GM12878 (cell line): ENCODE measurements at regions not wholly inside any gene's neighbourhood (a gene's known extent, or its start where the extent isn't known, plus 50 kb on each side); places are given as distances from the start of the nearest gene placed in this dataset.

ENCODE experiments used
- ATAC-seq: fragments of 200-7000 bp; cut with Tn5 transposase; 3 replicates; pipeline ENCODE4 v1.9.1; 2020; ENCODE audit warnings: mild to moderate bottlenecking, moderate library complexity
- BruUV-seq: library from RNA; stranded (reverse); fragments of 400-500 nt; replicated peaks from 2 replicates; lab custom pipeline; 2021; lab: Mats Ljungman, UMichigan
- CTCF ChIA-PET: fragments of 300-600 bp; sonication (Branson Sonifier 250); formaldehyde crosslinking; extraction: SDS; loops from one replicate; lab custom pipeline; 2021; ENCODE audit warnings: inconsistent platforms; lab: Yijun Ruan, JAX
- POLR2A ChIA-PET: fragments of 350-600 bp; formaldehyde crosslinking; extraction: SDS; loops from one replicate; lab custom pipeline; 2021; ENCODE audit warnings: inconsistent platforms; lab: Charles Lee
- RAD21 ChIA-PET: fragments of 300-600 bp; sonication (Branson Sonifier 250); formaldehyde crosslinking; loops from one replicate; lab custom pipeline; 2023; ENCODE audit warnings: antibody characterized with exemption; ENCODE audit not compliant: unreplicated experiment; lab: Charles Lee
- SMC1A ChIA-PET: fragments of 300-600 bp; sonication (Branson Sonifier 250); formaldehyde crosslinking; loops from one replicate; lab custom pipeline; 2023; ENCODE audit not compliant: unreplicated experiment, uncharacterized antibody; lab: Charles Lee
- DNase-seq: peaks from one replicate; pipeline ENCODE4 v3.0.0-alpha.2; 2011; ENCODE audit warnings: low read depth, low spot score
- FAIRE-seq: peaks from 3 replicates; lab custom pipeline; 2011; peaks lifted over from hg19 to GRCh38; lab: Jason Lieb, UNC
- H2AFZ ChIP-seq: 2 replicates; pipeline ENCODE4 v1.6.0; 2011; ENCODE audit warnings: low read depth, low read length, control low read depth; ENCODE audit not compliant: control insufficient read depth
- H3K27ac ChIP-seq: 2 replicates; pipeline ENCODE4 v1.5.1; 2011; ENCODE audit warnings: control low read depth; ENCODE audit not compliant: control insufficient read depth, insufficient read depth
- H3K27me3 ChIP-seq, 2 experiments: replicated peaks in 1 of 2; 2 replicates each; pipeline versions ENCODE4 v1.6.0 to v1.6.1; 2011; ENCODE audit warnings: low read length in 1 of 2; ENCODE audit not compliant: control insufficient read depth in 2 of 2, insufficient read depth in 2 of 2
- H3K36me3 ChIP-seq, 2 experiments: 2 replicates each; pipeline ENCODE4 v1.5.1; 2011; ENCODE audit warnings: low read length in 1 of 2; ENCODE audit not compliant: control insufficient read depth in 2 of 2, insufficient read depth in 2 of 2
- H3K4me1 ChIP-seq: 2 replicates; pipeline ENCODE4 v1.6.1; 2011; ENCODE audit warnings: mild to moderate bottlenecking, low read length, moderate library complexity, mixed read lengths; ENCODE audit not compliant: control insufficient read depth, insufficient read depth
- H3K4me2 ChIP-seq: 2 replicates; pipeline ENCODE4 v1.6.0; 2011; ENCODE audit warnings: control low read depth; ENCODE audit not compliant: control insufficient read depth, insufficient read depth
- H3K4me3 ChIP-seq: fragments of 200-600 bp; sonication (generic); 2 replicates; pipeline ENCODE4 v1.5.1; 2016
- H3K79me2 ChIP-seq: 2 replicates; pipeline ENCODE4 v1.6.0; 2011; ENCODE audit warnings: low read length; ENCODE audit not compliant: control insufficient read depth, insufficient read depth
- H3K9ac ChIP-seq: 2 replicates; pipeline ENCODE4 v1.8.0; 2011; ENCODE audit warnings: low read length, control low read depth, mixed read lengths; ENCODE audit not compliant: control insufficient read depth, insufficient read depth
- H3K9me3 ChIP-seq: replicated peaks from 3 replicates; pipeline ENCODE4 v1.5.1; 2011; ENCODE audit warnings: mild to moderate bottlenecking, low read length; ENCODE audit not compliant: control insufficient read depth, insufficient read depth
- H4K20me1 ChIP-seq: 2 replicates; pipeline ENCODE4 v1.6.0; 2011; ENCODE audit not compliant: control insufficient read depth, insufficient read depth
- ATF7 ChIP-seq: fragments of 450-650 bp; IDR thresholded peaks from 2 replicates; pipeline ENCODE4 v1.6.1; 2016; ENCODE audit warnings: low read depth, mild to moderate bottlenecking
- BHLHE40 ChIP-seq, 2 experiments: fragments of 450-650 bp in 1 of 2; IDR thresholded peaks; 2 replicates each; pipeline ENCODE4 v1.6.1; 2011 to 2017; ENCODE audit warnings: low read depth in 2 of 2, borderline replicate concordance in 1 of 2, improper control_type of control experiment in 1 of 2, low read length in 1 of 2, mild to moderate bottlenecking in 1 of 2
- E2F8 ChIP-seq: fragments of 450-650 bp; IDR thresholded peaks from 2 replicates; pipeline ENCODE4 v1.6.1; 2018; ENCODE audit warnings: mild to moderate bottlenecking, low read depth, moderate library complexity; ENCODE audit not compliant: partially characterized antibody
- EZH2 ChIP-seq: IDR thresholded peaks from 2 replicates; pipeline ENCODE4 v1.6.1; 2012; ENCODE audit warnings: low read depth, mild to moderate bottlenecking, control low read depth, inconsistent platforms, low read length, borderline replicate concordance; ENCODE audit not compliant: control insufficient read depth
- HDAC6 ChIP-seq: fragments of 200-600 bp; sonication (generic); IDR thresholded peaks from one replicate; pipeline ENCODE4 v1.8.0; 2017; ENCODE audit warnings: antibody characterized with exemption; ENCODE audit not compliant: unreplicated experiment
- NFYA ChIP-seq: IDR thresholded peaks from 2 replicates; pipeline ENCODE4 v1.6.1; 2011; ENCODE audit warnings: low read depth, mild to moderate bottlenecking, low read length, improper control_type of control experiment, borderline replicate concordance
- PML ChIP-seq: IDR thresholded peaks from 2 replicates; pipeline ENCODE4 v1.6.1; 2012; ENCODE audit warnings: low read length, inconsistent platforms
- POLR2A ChIP-seq: IDR thresholded peaks from 2 replicates; pipeline ENCODE4 v1.6.1; 2011; ENCODE audit warnings: low read depth, mild to moderate bottlenecking, low read length
- TBL1XR1 ChIP-seq: IDR thresholded peaks from 2 replicates; pipeline ENCODE4 v1.6.1; 2012; ENCODE audit warnings: low read depth, low read length, improper control_type of control experiment
- ZNF592 ChIP-seq: fragments of 450-650 bp; IDR thresholded peaks from 2 replicates; pipeline ENCODE4 v1.6.1; 2017; ENCODE audit warnings: mild to moderate bottlenecking, moderate library complexity
- WGBS: methylation state at CpG from one replicate; pipeline ENCODE4 v1.1.6; 2016; ENCODE audit warnings: low lambda C conversion rate; ENCODE audit not compliant: insufficient replicate concordance, insufficient coverage; ENCODE audit errors: missing lambda C conversion rate; 5-methylcytosine and 5-hydroxymethylcytosine counted together
- in situ Hi-C: fragments of 300-500 bp; cut with MboI; formaldehyde crosslinking; loops from 9 replicates; pipeline ENCODE4 v1.14.3; 2018; ENCODE audit warnings: mixed read lengths
- intact Hi-C: fragments of 100-400 bp; cut with micrococcal nuclease; formaldehyde crosslinking; loops from one replicate; pipeline ENCODE4 v1.14.2; 2022; ENCODE audit not compliant: unreplicated experiment

GRCh38 chr5:103772248-103772647, 209.7 kb upstream of the NUDT12 start:
- intact Hi-C loops: no loop called here
- no peaks in the 10 kb centered on the region for H3K79me2 ChIP-seq
- DNase-seq (no peak), FAIRE-seq (no peak), ATAC-seq (no peak)
- no peaks in the 10 kb centered on the region for H4K20me1 ChIP-seq
- in situ Hi-C loops: no loop called here
- ChIA-PET SMC1A (no interaction called here), CTCF (no interaction called here), POLR2A (no interaction called here), RAD21 (no interaction called here)
- no peaks in the 10 kb centered on the region for H3K9me3 ChIP-seq
- no TSS peak for BruUV-seq
- TF ChIP-seq NFYA (no peak), E2F8 (no peak)
- H3K9ac ChIP-seq: no peak overlapping the region
- no peaks in the 10 kb centered on the region for H3K27me3 ChIP-seq
- no peak overlapping the region for H3K4me3 ChIP-seq
- no peaks in the 10 kb centered on the region for H3K4me1 ChIP-seq
- WGBS: 27% methylated on average over 2 of the region's 2 CpGs
- H3K27ac ChIP-seq: no peak overlapping the region
- H3K4me2 ChIP-seq: no peak overlapping the region
- no peaks in the 10 kb centered on the region for H3K36me3 ChIP-seq
- no peak overlapping the region for H2AFZ ChIP-seq

- FAIRE-seq (no peak), ATAC-seq (no peak), DNase-seq (no peak)
- Histone ChIP-seq H3K79me2 (no peaks in the 10 kb centered on the region), H3K36me3 (no peaks in the 10 kb centered on the region), H2AFZ (no peak overlapping the region), H3K27ac (no peak overlapping the region), H3K4me3 (no peak overlapping the region), H3K9ac (no peak overlapping the region), H4K20me1 (no peaks in the 10 kb centered on the region), H3K4me2 (no peak overlapping the region), H3K4me1 (no peaks in the 10 kb centered on the region), H3K9me3 (no peaks in the 10 kb centered on the region), H3K27me3 (no peaks in the 10 kb centered on the region)
- in situ Hi-C loops (no loop called here), intact Hi-C loops (no loop called here)
- no TSS peak for BruUV-seq
- RAD21 ChIA-PET: no interaction called here
- POLR2A ChIA-PET: no interaction called here
- CTCF ChIA-PET: no interaction called here
- SMC1A ChIA-PET: no interaction called here
- 29% methylated on average over 10 of the region's 10 CpGs for WGBS
- TF ChIP-seq ATF7: no peak
- TF ChIP-seq TBL1XR1: no peak
- no peak for TF ChIP-seq HDAC6
- TF ChIP-seq ZNF592: no peak
- TF ChIP-seq POLR2A: no peak
- no peak for TF ChIP-seq EZH2
- no peak for TF ChIP-seq BHLHE40 (IDR thresholded peaks at IDR 0.05; ENCODE audit: borderline replicate concordance in 1 of 2, low read depth in 2 of 2, low read length in 1 of 2)
- TF ChIP-seq PML: no peak
These were observed 201.8 kb upstream of the NUDT12 start for GRCh38 chr5:103764403-103764802.
